Occipital lobe (tissue), 1 donor: ENCODE measurements at regions not wholly inside any gene's neighbourhood (a gene's known extent, or its start where the extent isn't known, plus 50 kb on each side); places are given as distances from the start of the nearest gene placed in this dataset.

Experiments
- DNase-seq: peaks from one replicate; lab custom pipeline; 2025; lab: John Stamatoyannopoulos, UW

DNA sequence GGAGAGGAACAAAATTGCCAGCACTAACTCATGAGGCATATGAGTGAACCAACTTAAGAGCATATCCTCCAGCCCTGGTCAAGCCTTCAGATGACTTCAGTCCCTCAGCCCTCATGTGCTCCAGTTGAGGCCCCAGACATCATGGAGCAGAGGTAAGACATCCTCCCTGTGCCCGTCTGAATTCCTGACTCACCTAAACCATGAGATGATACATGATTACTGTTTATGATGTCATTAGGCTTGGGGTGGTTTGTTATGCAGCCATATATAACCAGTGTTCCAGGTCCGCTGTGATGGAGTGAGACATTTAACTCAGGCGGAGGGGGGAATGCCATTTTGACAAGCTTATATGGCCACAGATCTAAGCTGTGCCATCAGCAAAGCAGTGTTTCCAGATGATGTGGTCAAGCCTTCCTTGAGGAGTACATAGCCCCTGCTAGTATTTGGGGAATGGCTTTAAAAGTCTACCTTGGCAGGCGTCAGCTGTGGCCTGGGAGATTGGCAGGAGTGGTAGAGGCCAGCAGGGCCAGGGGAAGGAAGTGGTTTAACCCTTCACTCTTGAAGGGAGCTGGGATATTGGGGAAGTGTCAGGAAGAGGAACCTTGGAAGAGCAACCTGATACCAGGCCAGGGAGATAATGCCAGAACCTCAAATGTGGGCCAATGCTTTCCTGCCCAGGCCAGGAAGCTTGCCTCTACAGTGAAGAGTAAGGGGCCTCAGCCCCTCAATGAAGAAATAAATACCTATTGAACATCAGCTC is 343.0 kb upstream of the PODXL start:
- DNase-seq: no peak

DNA sequence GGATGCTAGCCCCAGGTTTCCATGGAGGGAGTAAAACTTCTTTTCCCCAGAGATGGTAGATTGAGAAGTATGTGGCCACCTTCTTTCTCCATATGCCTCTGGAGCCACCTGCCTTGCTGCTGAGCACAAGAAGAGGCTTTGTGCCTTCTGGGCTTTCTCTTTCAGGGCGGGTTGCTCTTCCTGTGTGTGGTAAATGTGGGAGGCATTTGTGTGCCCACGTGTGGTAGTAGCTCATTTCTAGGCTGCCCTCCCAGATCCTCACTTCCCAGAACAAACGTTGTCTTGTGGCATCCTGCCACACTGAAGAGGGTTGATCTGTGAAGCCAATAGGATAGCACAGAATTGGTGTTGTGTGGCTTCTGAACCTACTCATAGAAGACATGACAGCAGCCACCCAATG is 342.0 kb upstream of the PODXL start:
- no peak for DNase-seq

DNA sequence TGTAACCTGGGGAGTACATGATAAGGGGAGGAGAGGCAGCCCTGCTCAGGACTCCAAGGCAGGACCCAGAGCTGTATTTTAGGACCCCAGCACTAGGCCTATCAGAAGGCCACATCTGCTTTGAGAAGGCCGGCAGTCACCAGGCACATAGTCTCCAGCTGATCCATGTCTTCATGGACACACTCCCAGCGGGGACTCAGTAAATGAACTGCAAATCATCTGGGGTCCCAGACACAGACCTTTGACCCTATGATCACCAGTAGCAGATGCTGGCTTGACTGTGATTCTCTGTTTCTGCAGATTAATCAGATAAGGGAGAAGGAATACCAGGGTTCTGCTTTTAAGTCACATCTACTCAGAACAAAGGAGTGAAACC is 341.4 kb upstream of the PODXL start:
- DNase-seq: no peak

DNA sequence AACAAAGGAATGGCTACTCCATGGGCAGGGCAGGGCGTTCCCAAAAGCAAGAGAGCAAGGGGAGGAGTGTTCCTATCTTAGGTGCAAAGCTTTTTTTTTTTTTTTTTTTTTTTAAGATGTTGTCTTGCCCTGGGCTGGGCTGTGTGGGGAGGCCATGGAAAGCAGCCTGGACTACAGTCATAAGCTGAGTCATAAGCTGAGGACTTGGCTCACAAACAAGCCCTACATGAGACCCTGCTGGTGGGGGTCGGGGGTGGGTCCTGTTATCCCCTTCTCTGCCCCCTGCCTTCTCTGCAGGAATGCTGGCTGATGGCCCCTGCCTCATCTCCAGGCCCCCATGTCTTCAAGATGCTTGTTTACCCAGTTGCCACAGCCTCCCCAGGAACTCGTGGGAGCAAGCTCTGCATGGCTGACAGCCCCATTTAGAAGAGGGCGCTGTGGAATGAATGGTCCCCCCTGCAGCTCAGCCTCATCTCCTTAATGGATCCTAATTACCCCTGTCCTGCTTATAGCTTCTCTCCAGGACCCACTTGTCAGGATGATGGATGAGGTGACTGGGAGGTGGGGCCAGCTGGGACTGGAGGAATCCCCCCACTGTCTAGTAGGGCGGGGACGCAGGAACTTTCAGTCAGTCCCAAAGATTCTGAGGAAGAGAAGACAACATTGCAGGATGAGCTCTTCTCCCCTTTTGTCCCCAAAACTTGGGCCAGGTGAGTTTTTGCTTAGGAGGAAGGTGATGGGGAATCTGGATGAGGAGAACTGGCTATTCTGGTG is 340.8 kb upstream of the PODXL start:
- no peak for DNase-seq

DNA sequence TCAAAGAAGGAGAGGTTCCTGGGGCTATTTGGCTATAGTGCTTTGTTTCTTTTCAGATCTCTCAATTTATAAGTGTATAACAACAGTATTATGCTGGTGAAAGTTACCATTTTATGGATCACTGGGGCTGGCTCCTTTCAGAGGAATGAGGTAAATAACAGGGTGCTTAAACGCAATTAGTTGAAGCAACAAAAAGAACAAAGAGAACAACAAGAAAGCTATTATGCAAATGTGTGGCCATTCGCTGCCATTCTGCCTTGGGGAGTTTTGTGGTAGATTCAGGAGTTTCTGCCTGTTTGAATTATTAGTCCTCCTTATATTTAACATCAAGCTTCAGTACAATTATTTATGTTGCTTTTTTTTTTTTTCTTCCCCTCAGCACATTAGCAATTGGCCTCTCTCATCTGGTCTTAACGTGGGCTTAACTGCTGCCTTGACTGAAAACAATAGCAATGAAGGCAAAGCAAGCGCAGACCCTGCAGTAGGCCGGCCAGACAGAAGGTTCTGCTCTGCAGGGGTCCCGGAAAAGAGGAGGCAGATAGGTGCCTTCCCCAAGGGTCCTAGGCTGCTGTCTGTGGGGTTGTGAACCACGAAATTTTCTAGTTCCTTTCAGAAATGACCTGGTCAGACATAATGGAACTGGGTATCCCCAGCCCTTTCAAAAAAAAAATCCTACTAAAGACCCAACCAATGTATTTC is 339.9 kb upstream of the PODXL start:
- no peak for DNase-seq

DNA sequence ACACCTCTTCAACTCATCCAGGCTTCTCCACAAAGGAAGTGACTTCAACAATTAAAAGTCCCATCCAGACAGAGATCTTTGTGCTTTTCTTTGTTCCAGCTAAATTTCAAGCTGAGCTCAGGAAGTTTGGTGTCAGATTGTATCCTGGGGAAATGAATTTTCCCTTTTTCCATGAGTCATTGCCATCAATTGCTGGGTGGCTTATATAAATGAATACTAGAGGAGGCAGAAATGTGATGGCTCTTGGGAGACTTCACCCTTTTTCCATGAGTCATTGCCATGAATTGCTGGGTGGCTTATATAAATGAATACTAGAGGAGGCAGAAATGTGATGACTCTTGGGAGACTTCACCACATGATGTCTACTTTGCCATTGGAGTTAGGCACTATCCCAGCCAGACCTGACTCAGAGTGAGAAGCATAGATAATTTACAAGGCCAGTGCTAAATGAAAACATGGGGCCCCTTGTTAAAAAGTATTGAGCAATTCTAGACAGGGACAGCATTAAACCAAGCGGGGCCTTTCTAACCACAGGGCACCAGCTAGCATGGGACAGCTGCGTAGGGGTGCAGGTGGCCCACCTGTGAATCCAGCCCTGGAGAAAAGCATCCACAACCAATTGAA is 339.2 kb upstream of the PODXL start:
- DNase-seq: no peak

DNA sequence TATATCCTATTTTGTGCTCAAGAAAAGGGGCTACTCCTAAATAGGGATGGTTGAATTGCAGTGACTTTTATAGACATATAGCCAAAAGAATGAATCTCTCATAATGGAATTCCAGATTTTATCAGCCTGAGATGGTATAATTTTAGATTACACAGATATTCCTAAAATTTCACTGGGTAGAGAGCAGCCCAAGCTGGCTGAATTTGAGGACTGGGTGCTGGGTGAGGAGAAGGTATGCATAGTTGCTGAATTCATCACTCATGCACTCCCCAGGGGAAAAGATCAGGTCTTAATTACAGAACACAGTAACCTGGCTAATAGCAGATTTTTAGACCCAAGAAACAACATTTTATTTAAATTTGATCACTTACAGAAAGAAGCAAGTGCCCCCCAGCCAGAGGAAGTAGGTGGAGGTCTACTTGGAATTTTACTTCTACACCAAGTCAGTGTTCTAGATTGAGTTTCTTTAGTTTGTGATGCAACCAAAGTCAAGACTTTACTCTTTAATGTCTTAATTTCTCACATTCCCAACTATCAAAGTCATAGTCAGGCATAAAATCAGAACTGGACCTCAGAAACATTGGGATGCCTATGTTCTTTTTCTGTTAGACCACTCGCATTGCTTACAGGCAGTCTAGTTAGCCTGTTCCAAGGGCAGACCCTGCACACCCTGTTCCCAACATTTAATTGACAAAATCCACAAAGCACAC is 337.4 kb upstream of the PODXL start:
- DNase-seq: no peak

DNA sequence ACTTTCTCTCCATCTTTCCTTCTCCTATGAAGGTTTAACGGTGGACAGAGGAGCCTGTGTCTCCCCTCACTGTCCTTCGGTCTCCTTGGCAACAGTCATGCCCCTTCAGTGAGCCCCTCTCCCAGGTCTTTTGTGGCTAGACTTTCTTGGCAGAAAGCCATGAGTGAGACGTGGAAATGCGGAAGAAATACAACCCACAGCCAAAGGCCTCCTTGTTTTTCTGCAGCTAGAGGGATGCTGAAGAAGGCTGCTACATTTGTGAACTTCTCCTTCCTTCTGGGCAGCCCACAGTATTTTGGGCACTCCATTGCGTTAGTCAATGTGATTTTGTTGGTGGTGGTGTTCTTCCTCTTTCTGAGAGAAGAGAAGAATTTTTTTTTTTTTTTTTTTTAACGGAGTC is 333.7 kb upstream of the PODXL start:
- DNase-seq: no peak

DNA sequence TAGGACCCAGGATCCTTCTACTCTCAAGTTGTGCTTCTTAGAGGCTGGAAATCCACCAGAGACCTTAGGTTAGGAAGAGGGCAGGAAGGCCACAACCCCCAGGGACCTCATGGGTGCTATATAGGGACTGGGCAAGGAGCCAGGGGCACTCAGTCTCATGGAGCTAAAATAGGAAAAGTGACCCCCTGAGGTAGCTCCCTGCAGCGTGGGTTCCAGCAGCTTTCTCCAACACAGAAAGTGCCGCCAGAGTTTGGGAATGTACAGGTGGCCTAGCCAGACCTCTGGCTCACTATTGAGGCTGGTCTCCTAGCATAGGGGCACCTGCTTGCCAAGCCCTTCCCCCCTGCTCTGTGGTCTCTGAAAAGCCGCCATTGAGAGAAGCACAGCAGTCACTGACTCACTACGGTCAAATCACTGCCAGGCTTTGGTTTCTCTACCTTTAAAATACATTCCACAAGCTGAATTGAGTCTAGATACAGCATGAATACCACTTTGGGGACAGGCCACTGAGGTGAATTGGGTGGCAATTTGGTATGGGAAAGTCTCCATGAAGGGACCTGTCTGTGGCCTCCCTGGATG is 333.2 kb upstream of the PODXL start:
- DNase-seq: no peak

DNA sequence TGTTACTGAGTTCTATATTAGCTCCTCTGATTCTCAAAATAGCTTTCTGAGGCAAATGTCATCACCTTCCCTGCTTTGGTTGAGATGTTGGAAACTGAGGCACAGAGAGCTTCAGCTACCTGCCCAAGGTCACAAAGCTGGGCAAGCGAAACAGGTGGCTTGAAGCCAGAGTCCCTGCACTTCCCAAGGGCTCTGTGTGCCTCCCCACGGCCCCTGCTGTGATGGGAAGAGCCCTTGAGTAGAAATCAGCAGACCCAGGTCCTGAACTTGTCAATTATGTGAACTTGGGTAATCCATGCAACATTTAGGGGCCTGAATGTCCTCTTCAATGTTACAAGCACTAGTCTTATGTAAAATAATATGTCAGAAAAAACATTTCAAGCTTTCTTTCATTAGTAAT is 327.3 kb upstream of the PODXL start:
- no peak for DNase-seq

DNA sequence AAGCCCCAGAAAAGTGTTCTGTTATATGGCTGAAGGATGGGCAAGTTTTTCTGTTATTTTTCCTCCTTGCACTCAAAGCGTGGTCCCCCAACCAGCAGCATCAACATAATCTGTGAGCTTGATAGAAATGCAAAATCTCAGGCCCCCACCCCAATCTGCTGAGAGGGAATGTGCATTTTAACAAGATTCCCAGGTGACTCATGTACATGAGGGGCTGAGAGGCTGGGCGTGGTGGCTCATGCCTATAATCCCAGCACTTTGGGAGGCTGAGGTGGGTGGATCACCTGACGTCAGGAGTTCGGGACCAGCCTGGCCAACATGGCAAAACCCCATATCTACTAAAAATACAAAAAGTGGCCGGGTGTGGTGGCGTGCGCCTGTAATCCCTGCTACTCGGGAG is 326.8 kb upstream of the PODXL start:
- DNase-seq: no peak

DNA sequence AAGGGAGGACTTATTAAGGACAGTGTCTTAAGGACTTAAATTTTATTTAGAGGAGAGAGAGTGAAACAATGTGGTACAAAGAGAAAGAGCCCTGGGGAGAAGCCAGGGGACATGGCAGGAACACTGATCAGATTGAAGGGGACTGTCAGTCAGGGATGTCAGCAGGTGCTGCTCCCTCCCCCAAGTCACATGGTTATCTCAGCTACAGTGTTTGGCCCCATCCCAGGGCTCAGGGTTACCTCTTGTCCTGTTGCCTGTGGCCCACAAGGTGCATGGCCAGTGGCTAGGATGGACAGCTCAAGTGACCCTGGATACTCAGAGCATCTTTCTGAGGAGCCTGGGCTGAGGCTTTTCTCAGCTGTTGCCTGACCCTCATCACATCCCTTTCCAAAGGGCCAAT is 325.9 kb upstream of the PODXL start:
- no peak for DNase-seq

DNA sequence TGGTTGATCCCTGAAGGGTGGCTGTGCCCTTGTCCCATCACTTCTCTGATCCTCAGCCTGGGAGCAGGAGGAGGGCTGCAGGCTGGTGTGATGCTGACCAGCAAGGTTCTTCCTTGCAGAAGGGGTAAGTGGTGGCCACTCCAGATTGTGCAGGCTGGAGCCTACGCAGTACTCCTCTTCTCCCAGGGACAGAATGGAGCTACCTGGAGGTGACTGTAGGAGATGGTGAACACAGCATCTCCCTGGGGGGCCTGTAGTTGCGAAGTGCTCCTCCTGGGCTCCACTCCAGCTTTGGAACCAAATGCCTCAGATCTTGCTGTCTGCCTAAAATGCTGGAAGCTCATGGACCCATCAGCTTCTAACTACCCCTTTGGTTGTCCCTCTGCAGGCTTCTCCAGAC is 323.6 kb upstream of the PODXL start:
- DNase-seq: no peak

DNA sequence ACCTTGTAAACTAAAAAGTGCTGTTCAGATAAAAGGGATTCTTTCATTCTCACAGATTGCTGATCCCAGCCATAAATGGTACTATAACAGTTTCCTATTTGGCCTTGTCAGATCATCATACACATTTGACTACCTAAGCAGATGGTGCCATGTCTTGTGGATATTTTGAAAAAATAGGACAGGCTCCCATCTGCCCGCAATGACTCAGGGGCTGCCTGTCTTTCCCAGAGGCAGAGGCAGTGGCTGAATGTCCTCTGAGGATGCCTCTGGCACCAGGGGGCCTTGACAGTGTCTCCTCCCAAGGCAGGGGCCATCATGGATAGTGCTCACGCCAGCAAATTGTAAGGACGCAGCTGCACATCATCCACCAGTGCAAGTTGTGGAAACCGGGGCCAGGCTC is 323.0 kb upstream of the PODXL start:
- no peak for DNase-seq

DNA sequence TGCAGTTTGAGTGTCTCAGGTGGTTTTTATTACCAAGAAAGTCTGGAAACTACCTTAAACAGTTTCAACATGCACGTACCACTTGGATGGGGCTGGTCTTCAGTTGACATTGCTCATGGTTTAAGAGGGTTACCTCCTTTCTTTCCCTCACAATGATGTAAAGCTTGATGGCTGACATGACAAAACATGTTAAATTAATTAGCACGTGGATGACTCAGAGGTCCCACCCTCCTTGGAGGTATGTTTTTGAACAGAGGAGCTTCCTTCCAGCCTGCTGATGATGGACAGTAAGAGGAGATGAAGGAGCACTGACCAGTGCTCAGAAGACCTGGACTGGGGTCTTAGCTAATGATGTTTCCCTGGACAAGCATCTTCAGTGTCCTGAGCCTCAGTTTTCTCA is 322.3 kb upstream of the PODXL start:
- DNase-seq: no peak

DNA sequence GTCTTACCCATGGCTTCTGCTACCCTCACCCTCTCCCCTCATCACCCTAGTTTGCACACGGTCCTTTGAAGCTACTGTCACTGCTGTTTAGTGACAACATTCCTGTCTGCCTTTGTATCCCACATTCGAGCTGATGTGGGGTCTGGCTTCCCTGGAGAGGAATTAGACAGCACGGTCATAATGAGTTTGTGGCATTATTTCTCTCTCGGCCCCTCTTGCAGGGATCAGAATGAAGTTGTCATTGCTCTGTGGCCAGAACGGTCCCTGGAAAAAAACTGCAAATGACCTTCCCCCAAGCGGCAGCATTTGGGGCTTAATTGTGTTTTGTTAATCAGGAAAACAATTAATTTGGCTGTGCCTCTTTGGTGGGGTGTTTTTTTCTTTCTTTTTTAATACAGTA is 317.2 kb upstream of the PODXL start:
- no peak for DNase-seq

DNA sequence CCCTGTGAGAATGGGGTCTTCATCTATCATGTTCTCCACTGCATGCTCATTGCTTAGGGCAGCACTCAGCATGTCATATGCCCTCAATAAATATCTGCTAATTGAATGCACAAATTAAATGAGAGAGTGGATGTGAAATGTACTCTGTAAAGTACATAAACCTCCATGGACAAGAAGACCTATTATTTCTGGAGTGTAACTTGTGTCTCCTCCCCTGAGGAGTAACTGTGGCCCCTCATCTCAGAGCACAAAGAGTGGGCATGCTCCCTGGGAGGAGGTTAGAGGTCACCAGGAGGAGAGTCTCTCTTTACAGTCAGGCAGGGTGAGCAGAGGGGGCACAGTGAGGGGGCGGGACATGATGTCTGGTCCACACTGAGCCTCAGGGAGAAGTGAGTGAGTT is 313.6 kb upstream of the PODXL start:
- no peak for DNase-seq

DNA sequence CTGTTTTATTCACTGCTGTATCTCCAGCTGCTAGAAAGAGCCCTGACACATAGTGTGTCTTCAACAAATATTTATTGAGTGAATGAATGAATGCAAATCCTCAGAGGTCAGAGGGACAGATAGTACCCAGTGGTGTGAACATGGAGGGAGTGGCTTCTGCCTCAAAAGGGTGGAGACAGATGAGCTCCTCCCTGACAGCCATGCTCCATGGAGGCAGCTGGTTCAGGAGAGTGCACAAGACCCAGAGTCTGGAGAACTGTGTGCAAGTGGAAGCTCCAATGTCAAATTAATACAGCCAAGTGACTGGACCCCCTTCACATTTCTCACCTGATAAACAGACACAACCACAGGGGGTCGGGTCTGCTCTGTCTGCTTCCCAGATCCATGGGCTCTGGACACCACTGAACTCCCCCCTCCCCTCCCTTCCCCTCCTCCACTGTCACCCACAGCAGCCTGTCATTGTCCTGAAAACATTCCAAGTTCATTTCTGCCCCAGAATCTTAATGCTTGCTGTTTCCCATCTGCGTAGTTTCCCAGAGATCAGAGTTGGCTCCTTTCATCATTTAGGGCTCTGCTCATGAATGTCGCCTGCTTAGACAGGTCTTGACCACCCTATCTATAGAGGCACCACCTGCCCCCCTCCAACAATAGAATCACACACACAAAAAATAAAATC is 312.9 kb upstream of the PODXL start:
- DNase-seq: no peak

DNA sequence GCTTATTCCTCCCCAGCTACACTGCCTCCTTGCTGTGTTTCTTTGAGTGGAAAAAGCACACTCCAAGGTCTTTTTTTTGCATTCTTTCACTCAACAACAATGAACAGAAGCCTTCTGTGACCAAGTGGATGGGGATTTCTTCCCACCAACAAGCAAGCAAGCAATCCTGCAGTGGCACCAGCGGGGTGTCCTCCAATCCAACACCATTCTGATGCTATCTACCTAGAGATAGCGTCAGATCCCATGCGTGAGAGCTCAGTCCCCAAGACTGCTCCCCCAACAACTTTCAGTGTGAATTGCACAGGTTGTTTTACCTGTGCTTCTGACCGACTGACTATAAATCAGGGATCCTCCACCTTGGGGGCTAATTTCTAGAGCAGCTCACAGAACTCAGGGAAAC is 311.0 kb upstream of the PODXL start:
- DNase-seq: no peak

DNA sequence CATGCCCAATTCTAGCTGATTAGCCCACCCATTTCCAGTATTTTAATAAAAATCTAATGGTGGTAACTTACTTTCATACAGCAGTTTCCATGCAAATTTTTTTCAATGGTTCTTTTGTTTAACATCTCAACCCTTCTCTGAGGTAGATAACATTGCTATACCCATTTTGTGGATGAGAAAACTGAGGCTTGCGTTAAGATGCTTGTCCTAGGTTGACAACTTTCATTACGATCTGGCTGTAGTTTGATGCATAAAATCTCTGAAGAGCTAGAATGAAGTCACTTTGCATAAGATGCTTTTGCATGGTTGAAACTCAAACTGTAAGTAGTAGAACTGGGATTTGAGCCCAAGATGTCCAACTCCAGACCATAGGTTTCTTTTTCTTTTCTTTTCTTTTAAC is 309.5 kb upstream of the PODXL start:
- no peak for DNase-seq
